NB4 (cell line): ENCODE measurements at regions not wholly inside any gene's neighbourhood (a gene's known extent, or its start where the extent isn't known, plus 50 kb on each side); places are given as distances from the start of the nearest gene placed in this dataset.
"Not testable (repeated sequence)": the region's sequence is repeated elsewhere in the genome, so short reads cannot be mapped to it uniquely, and the experiment has no call there.

Experiments used
- CTCF ChIP-seq: IDR thresholded peaks from one replicate; pipeline ENCODE4 v1.5.1; 2012; ENCODE audit warnings: low read depth, low read length
- MAX ChIP-seq: IDR thresholded peaks from 2 replicates; pipeline ENCODE4 v1.6.1; 2011; ENCODE audit warnings: low read depth, low read length
- POLR2A ChIP-seq: IDR thresholded peaks from 2 replicates; pipeline ENCODE4 v1.6.1; 2011; ENCODE audit warnings: mild to moderate bottlenecking; ENCODE audit not compliant: insufficient read length; ENCODE audit errors: extremely low read depth

- not testable (repeated sequence) for TF ChIP-seq POLR2A, CTCF, MAX
Measured at GRCh38 chr6:68207612-68208011, 427.5 kb upstream of the ADGRB3 start.
